Stomach (tissue), 8 donors: ENCODE measurements at regions not wholly inside any gene's neighbourhood (a gene's known extent, or its start where the extent isn't known, plus 50 kb on each side); places are given as distances from the start of the nearest gene placed in this dataset.
"Not testable (repeated sequence)": the region's sequence is repeated elsewhere in the genome, so short reads cannot be mapped to it uniquely, and the experiment has no call there.

Source experiments
- DNase-seq, 2 donors: peaks; one replicate each; pipeline versions ENCODE4 v3.0.0 to v3.0.0-alpha.2; 2013 to 2019
- H3K27ac ChIP-seq, 5 donors: fragments of 200-600 bp in 4 of 5; sonication (generic) in 4 of 5; one replicate each; pipeline ENCODE4 v1.5.1; 2013 to 2019; ENCODE audit warnings: mild to moderate bottlenecking in 1 of 5, moderate library complexity in 1 of 5
- H3K27me3 ChIP-seq, 3 donors: fragments of 200-600 bp; sonication (generic); one replicate each; pipeline ENCODE4 v1.5.1; 2017 to 2019; ENCODE audit warnings: mixed run types in 1 of 3
- H3K36me3 ChIP-seq, 4 donors: fragments of 200-600 bp; sonication (generic); 1 replicate in 3 of 4; 2 replicates in 1 of 4; pipeline ENCODE4 v1.5.1; 2016 to 2019
- H3K4me1 ChIP-seq, 4 donors: fragments of 200-600 bp; sonication (generic); one replicate each; pipeline ENCODE4 v1.5.1; 2016 to 2019
- H3K4me3 ChIP-seq, 4 donors: fragments of 200-600 bp; sonication (generic) in 3 of 4; one replicate each; pipeline ENCODE4 v1.5.1; 2016 to 2019; ENCODE audit warnings: mild to moderate bottlenecking in 1 of 4
- H3K9me3 ChIP-seq, 4 donors: fragments of 200-600 bp; sonication (generic); one replicate each; pipeline ENCODE4 v1.5.1; 2016 to 2019
- EP300 ChIP-seq: sonication (generic); formaldehyde crosslinking; IDR thresholded peaks from one replicate; pipeline ENCODE4 v1.6.1; 2017; ENCODE audit warnings: antibody characterized with exemption
- POLR2A ChIP-seq, 4 donors: fragments of 450-650 bp; IDR thresholded peaks; one replicate each; pipeline ENCODE4 v1.6.1; 2016; ENCODE audit warnings: antibody characterized with exemption in 4 of 4, control low read depth in 2 of 4, mild to moderate bottlenecking in 1 of 4, moderate library complexity in 1 of 4
- POLR2AphosphoS5 ChIP-seq, 3 donors: sonication (generic); formaldehyde crosslinking; IDR thresholded peaks; one replicate each; pipeline ENCODE4 v1.6.1; 2016; ENCODE audit warnings: antibody characterized with exemption in 3 of 3
- WGBS, 5 donors: extraction: QIAGEN DNeasy Blood & Tissue Kit in 3 of 5; methylation state at CpG; one replicate each; pipeline versions ENCODE4 v1.1.5 to v1.1.7; 2013 to 2018; 5-methylcytosine and 5-hydroxymethylcytosine counted together
- intact Hi-C: fragments of 100-400 bp; cut with DNase I; formaldehyde crosslinking; loops from one replicate; pipeline ENCODE4 v1.15.1; 2023; ENCODE audit warnings: low total_unique reads
- TF ChIP-seq, protein P1 (sequence below), 7 experiments: fragments of 450-650 bp in 4 of 7; fragments of 200-600 bp in 3 of 7; sonication (generic) in 3 of 7; IDR thresholded peaks; one replicate each; pipeline ENCODE4 v1.5.1; 2016 to 2019; ENCODE audit warnings: antibody characterized with exemption in 7 of 7, control low read depth in 2 of 7, mild to moderate bottlenecking in 1 of 7
- donor health status: healthy with polysubstance abuse.
- donor health status: Bipolar disorder and iron deficiency.
- donor health status: healthy.

DNA sequence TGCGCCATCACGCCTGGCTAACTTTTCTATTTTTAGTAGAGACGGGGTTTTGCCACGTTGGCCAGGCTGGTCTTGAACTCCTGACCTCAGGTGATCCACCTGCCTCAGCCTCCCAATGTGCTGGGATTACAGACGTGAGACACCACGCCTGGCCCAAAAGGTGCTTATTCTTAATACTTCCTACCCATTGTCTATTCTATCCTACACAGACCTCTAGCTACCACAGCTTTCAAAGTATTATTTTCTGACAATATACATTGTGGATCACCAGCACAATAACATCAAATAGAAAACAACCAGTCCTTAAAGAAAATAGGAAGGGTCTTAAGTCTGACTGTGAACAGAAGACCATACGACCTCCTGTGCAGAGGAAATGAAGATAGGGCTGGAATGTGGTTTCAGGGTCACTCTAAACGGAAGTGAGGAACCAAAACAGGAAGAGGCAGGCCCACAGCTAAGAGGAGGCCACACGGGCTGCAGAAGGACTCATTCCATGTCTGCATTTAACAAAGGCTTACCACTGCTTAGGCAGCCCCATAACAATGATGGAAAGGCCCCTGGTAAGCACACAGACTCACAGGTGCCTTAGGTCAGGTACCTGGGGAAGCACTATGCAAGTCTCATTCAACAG lies 115.2 kb downstream of the ZFAND4 start:
- no peaks in the 10 kb centered on the region for H3K27me3 ChIP-seq
- intact Hi-C loops, result no loop called here
- H3K4me1 ChIP-seq, result peaks cover 0 to 21% (median 6%) of the 10 kb centered on the region in 4 donors
- peaks cover 0 to 6% (median 0%) of the 10 kb centered on the region in 4 donors for H3K9me3 ChIP-seq
- 63 to 87% (median 73%) methylated on average over 9 of the region's 9 CpGs for WGBS, 5 donors
- H3K27ac ChIP-seq, result no peak overlapping the region
- H3K36me3 ChIP-seq, result peaks cover 0 to 6% (median 2%) of the 10 kb centered on the region in 4 donors
- peak in 1 of 2 donors; percentile 32 for DNase-seq
- no peak overlapping the region for H3K4me3 ChIP-seq
- TF ChIP-seq POLR2A (IDR thresholded peaks at IDR 0.05) (no peak), POLR2AphosphoS5 (IDR thresholded peaks at IDR 0.05) (no peak), EP300 (no peak)
- TF ChIP-seq, protein P1, sequence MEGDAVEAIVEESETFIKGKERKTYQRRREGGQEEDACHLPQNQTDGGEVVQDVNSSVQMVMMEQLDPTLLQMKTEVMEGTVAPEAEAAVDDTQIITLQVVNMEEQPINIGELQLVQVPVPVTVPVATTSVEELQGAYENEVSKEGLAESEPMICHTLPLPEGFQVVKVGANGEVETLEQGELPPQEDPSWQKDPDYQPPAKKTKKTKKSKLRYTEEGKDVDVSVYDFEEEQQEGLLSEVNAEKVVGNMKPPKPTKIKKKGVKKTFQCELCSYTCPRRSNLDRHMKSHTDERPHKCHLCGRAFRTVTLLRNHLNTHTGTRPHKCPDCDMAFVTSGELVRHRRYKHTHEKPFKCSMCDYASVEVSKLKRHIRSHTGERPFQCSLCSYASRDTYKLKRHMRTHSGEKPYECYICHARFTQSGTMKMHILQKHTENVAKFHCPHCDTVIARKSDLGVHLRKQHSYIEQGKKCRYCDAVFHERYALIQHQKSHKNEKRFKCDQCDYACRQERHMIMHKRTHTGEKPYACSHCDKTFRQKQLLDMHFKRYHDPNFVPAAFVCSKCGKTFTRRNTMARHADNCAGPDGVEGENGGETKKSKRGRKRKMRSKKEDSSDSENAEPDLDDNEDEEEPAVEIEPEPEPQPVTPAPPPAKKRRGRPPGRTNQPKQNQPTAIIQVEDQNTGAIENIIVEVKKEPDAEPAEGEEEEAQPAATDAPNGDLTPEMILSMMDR (IDR thresholded peaks at IDR 0.05), result no peak

DNA sequence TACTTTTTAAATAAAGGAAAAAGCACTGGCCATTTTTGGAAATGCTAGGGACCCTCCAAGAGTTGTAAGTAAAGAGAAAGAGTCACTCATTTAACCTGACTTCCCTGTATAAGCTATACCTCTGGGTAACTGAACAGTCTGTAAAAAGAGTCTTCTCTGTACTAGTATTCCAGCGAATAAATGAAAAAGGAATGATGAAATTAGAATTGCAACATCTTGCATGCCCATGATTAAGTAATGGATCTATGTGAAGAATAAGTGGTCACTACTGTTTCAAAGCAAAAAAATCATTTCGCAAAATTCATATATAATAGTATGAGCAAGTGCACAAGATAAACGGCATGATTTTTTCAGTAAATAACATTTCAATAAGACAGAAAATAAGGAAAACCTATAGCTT lies 116.8 kb downstream of the ZFAND4 start:
- intact Hi-C loops, result no loop called here
- H3K4me1 ChIP-seq, result peaks cover 0 to 21% (median 6%) of the 10 kb centered on the region in 4 donors
- 86 to 95% (median 90%) methylated on average over 3 of the region's 3 CpGs for WGBS, 5 donors
- H3K27ac ChIP-seq, result no peak overlapping the region
- no peak overlapping the region for H3K4me3 ChIP-seq
- H3K9me3 ChIP-seq, result peaks cover 0 to 5% (median 0%) of the 10 kb centered on the region in 4 donors
- TF ChIP-seq, protein P1 (IDR thresholded peaks at IDR 0.05), result no peak
- TF ChIP-seq POLR2AphosphoS5 (IDR thresholded peaks at IDR 0.05), result no peak
- TF ChIP-seq EP300, result no peak
- no peak for TF ChIP-seq POLR2A (IDR thresholded peaks at IDR 0.05)
- H3K27me3 ChIP-seq, result no peaks in the 10 kb centered on the region
- H3K36me3 ChIP-seq, result peaks cover 0 to 6% (median 2%) of the 10 kb centered on the region in 4 donors
- no peak for DNase-seq

DNA sequence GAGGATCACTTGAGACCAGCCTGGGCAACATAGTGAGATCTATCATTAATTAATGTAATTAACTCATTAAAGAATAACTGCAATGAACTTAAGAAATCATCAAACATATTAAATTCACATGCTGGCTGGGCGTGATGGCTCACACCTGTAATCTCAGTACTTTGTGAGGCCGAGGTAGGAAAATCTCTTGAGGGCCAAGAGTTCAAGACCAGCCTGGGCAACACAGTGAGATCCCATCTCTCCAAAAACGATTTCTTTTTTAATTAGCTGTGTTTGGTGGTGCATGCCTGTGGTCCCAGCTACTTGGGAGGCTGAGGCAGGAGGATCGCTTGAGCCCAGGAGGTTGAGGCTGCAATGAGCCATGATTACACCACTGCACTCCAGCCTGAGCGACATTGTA lies 117.2 kb downstream of the ZFAND4 start:
- H3K4me1 ChIP-seq, result peaks cover 0 to 18% (median 6%) of the 10 kb centered on the region in 4 donors
- DNase-seq, H3K9me3 ChIP-seq, intact Hi-C loops, H3K27ac ChIP-seq, H3K4me3 ChIP-seq, H3K27me3 ChIP-seq, H3K36me3 ChIP-seq: not testable (repeated sequence)
- WGBS, 5 donors, result 92 to 97% (median 95%) methylated on average over 5 of the region's 5 CpGs

DNA sequence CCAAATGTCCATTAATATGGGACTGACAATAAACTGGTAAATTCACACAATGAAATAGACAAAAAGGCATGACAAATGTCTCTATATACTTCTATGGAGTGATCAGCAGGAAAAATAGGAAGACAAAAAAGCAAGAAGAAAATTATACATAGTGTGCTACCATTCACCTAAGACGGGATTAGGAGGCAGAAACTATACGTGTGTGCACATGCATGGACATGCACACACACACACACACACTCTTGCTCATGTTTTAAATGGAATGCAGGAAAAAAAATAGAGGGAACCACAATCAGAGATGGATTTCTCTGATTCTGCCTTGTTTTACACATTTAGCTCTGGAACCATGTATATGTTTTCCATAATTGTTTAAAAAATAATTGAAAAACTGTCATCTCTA lies 119.0 kb downstream of the ZFAND4 start:
- H3K4me3 ChIP-seq, result no peak overlapping the region
- 92 to 98% (median 94%) methylated on average over 2 of the region's 2 CpGs for WGBS, 5 donors
- no peak for DNase-seq
- H3K4me1 ChIP-seq, result peaks cover 0 to 15% (median 6%) of the 10 kb centered on the region in 4 donors
- no peak overlapping the region for H3K27ac ChIP-seq
- H3K36me3 ChIP-seq, result peaks cover 0 to 10% (median 6%) of the 10 kb centered on the region in 4 donors
- TF ChIP-seq EP300, result no peak
- TF ChIP-seq POLR2A (IDR thresholded peaks at IDR 0.05), result no peak
- TF ChIP-seq, protein P1 (IDR thresholded peaks at IDR 0.05), result no peak
- no peak for TF ChIP-seq POLR2AphosphoS5 (IDR thresholded peaks at IDR 0.05)
- no peaks in the 10 kb centered on the region for H3K27me3 ChIP-seq
- intact Hi-C loops, result no loop called here
- no peaks in the 10 kb centered on the region for H3K9me3 ChIP-seq

DNA sequence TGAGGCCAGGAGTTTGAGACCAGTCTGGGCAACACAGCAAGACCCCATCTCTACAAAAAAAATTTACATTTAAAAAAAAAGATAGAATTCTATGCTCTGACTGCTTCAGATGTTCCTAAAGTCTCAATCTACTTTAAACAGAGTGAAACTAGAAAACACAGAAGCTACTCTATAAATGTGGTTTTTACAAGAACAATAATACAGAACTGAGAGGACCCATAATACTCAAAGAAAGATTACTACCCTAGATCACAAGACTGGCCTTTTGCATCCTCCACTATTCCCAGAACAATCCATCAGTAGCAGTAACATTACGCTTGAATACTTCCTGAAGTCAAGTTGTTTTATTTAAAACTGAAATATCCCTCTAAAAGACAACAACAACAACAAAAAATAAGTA lies 119.4 kb downstream of the ZFAND4 start:
- Histone ChIP-seq H3K4me1 (peaks cover 0 to 12% (median 6%) of the 10 kb centered on the region in 4 donors), H3K36me3 (peaks cover 0 to 10% (median 6%) of the 10 kb centered on the region in 4 donors), H3K27me3 (no peaks in the 10 kb centered on the region), H3K27ac (no peak overlapping the region), H3K4me3 (no peak overlapping the region), H3K9me3 (no peaks in the 10 kb centered on the region)
- no peak for TF ChIP-seq EP300
- TF ChIP-seq, protein P1 (IDR thresholded peaks at IDR 0.05), result no peak
- no peak for TF ChIP-seq POLR2A (IDR thresholded peaks at IDR 0.05)
- no peak for TF ChIP-seq POLR2AphosphoS5 (IDR thresholded peaks at IDR 0.05)
- DNase-seq, result no peak
- 90 to 97% (median 91%) methylated on average over 1 of the region's 1 CpG for WGBS, 5 donors
- intact Hi-C loops, result no loop called here
